HG03378 (cell line): ENCODE measurements at regions not wholly inside any gene's neighbourhood (a gene's known extent, or its start where the extent isn't known, plus 50 kb on each side); places are given as distances from the start of the nearest gene placed in this dataset.

ENCODE experiments used
- ATAC-seq: cut with Tn5 transposase; IDR thresholded peaks from one replicate; pipeline ENCODE4 v1.9.1; 2021; ENCODE audit warnings: mild to moderate bottlenecking, moderate library complexity; ENCODE audit not compliant: unreplicated experiment

GRCh38 chr14:40204441-40205175 is 772.4 kb upstream of the FBXO33 start:
- ATAC-seq = no peak

DNA sequence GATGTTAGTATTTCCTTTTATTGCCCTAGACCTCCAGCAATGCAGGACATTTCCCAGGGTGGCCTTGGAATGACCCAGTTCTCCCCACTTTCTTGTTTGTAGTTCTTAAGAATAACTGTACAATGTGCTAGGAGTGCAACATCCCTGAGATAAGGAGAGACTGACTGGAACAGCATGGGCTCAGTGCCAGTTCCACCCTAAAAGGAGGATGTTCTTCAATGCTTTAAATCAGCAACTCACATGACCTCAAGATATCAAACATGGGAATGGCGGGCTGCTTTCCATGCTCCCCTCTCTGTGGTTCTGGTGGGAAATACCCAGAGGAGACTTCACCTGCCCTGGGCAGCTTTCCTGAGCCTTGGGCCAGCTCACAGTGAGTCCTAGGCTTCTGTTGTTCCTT is 766.9 kb upstream of the FBXO33 start:
- ATAC-seq = no peak

GRCh38 chr14:40197344-40197743 is 765.1 kb upstream of the FBXO33 start:
- no peak for ATAC-seq

DNA sequence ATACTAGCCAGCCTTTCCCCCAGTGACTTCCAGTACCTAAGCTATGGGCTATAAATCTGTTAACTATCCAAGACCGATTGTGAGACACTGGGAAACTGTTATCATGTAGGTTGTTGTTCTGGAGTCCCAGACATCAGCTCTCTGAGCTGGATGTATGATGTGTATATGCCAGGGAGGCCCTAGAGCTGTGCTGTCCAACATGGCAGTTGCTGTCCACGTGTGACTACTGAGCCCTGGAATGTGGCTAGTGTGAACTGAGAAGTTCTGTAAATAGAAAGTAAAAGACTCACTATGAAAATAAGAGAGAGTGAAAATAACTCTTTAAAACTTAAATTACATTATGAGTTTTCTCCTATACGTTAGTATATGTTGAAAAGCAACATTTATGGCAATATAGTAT is 755.8 kb upstream of the FBXO33 start:
- no peak for ATAC-seq

- no peak for ATAC-seq
Observed at GRCh38 chr14:40164083-40164482, 731.9 kb upstream of the FBXO33 start.

GRCh38 chr14:40139657-40140056 is 707.4 kb upstream of the FBXO33 start:
- ATAC-seq = no peak

DNA sequence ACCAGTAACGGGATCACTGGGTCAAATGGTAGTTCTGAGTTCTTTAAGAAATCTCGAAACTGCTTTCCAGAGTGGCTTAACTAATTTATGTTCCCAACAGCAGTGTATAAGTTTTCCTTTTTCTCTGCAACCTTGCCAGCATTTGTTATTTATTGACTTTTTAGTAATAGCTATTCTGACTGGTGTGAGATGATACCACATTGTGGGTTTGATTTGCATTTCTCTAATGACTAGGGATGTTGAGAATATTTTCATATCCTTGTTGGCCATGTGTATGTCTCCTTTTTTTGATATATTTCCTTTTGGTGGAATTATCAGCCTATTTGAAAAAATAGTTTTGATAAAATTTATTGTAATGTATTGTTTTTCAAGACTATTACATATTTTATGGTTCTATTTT is 701.2 kb upstream of the FBXO33 start:
- ATAC-seq = no peak

DNA sequence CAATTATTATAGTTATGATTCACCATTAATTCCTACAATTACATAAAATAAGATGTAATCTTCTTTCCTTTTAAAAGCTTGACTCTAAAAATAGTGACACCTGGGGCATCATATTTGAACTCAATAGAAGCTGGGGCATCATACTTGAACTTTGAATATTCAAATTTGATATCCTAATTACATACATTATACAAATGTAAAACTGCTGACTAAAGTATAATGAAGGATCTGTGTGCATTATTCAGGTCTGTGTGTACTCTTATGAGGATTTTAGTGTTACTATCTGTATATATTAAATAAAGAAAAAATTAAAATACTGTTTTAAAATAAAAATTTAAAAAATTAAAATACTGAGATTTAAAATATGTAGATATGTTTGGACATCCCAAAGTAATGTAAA is 696.9 kb upstream of the FBXO33 start:
- ATAC-seq = no peak

DNA sequence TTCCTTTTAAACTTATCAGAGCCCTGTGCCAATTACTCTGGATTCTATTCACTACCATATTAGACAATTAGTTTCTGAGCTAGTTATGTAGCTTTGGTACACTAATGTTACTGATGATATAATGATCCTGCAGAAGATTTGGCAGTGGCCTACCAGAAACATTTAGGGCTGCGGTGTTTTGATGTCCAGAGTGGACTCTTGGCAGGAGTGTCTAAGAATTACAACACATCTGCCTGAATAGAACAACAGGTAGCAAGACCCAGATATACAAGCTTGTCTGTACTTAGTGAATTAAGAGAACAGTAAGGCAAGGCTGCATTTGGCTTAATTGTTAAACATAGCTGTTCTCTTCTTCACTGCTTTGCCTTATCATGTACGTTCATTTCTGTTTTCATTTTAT is 691.6 kb upstream of the FBXO33 start:
- ATAC-seq = no peak

DNA sequence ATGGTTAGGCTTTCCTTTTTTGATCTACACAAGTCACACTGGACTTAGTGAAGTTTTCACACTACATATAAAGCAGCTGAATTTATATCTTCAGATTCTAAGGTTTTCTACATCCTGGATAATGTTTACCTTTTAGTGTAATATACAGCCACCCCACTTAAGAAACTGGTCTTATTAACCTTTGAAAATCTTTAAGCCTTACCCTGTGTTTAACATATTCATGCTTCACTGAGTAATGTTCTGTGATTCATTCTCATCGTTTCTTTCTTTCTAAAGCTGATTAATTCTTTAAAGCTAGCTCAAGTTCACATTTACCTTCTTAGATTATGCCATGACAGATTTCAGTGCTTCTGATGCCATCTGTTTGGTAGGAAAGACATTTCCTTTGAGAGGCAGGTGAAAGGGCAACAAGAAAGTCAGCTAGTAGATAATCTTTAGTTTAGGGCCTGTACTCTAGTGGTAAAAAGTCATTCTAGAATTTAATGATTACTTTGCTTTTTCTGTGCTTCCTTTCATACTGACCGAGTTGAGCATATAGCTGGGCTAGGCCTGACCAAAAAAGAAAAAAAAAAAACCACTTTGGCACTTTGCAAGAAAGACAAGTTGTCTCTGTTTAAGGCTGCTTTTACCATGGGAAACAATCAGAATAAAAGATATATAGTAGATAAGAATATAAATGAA is 690.9 kb upstream of the FBXO33 start:
- ATAC-seq = no peak

GRCh38 chr14:40119765-40120164 is 687.5 kb upstream of the FBXO33 start:
- no peak for ATAC-seq

GRCh38 chr14:40119321-40119720 is 687.1 kb upstream of the FBXO33 start:
- ATAC-seq = no peak

DNA sequence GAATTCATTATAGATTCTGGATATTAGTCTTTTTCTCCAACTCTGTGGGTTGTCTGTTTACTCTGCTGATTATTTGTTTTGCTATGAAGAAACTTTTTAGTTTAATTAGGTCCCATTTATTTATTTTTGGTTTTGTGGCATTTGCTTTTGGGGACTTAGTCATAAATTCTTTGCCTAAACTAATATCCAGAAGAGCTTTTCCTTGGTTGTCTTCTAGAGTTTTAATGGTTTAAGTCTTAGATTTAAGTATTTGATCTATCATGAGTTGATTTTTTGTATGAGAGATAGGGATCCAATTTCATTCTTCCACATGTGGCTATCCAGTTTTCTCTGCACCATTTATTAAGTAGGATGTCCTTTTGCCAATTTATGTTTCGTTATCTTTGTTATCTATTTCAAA is 683.4 kb upstream of the FBXO33 start:
- no peak for ATAC-seq

GRCh38 chr14:40113671-40114070 is 681.4 kb upstream of the FBXO33 start:
- ATAC-seq = no peak

DNA sequence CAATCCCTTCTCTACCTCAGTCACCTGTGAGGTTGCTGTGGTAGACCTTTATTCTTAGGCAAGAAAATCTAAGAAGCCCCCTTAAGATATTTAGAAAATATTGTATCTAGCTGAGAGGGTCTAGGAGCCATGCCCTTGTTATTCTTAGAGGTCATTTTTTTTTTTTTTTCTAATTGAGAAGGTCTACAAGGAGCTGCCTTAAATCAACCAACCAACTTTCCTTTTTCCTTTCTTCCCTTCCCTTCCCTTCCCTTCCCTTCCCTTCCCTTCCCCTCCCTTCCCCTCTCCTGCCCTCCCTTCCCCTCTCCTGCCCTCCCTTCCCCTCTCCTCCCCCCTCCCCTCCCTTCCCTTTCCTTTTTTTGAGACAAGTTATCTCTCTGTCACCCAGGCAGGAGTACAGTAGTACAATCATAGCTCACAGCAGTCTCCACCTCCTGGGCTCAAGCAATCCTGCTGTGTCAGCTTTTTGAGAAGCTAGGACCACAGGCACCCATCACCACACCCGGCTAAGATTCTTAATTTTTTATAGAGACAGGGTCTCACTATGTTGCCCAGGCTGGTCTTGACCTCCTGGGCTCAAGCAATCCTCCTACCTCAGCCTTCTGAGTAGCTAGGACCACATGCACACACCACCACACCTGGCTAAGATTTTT is 668.4 kb upstream of the FBXO33 start:
- ATAC-seq = no peak

DNA sequence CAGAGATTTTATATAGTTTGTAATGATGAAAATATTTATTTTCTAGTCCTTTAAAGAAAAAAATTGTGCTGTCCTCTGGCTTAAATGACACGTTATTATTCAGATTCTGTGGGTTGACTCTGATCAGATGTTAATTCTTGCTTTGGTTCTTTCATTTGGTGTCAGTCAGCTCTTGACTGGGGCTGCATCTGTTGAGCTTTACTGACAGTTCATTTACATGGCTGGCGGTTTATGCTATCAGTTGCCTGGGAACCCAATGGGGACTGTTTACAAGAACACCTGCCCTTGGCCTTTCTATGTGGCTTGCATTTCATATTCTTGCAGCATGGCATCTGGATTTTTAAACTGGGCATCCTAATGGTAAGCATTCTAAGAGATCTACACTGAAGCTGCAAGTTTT is 667.1 kb upstream of the FBXO33 start:
- no peak for ATAC-seq

GRCh38 chr14:40098468-40098867 is 666.2 kb upstream of the FBXO33 start:
- ATAC-seq = no peak

DNA sequence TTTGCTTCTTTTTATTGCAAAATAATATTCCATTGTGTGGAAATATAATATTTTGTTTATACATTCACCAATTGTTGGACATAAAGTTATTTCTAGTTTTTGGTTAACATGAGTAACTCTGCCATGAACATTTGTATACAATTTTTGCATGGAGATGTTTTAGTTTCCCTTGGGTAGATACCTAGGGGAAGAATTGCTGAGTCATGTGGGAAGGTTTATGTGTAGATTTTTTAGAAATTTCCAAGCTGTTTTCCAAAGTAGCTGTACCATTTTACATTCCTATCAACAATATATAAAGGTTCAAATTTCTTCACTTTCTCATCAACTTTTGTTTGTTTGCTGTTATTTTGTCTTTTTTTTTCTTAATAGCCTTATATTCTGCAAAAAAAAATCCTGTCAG is 664.7 kb upstream of the FBXO33 start:
- no peak for ATAC-seq

- ATAC-seq = no peak
Observed at GRCh38 chr14:40093800-40094199, 661.6 kb upstream of the FBXO33 start.

GRCh38 chr14:40074169-40074568 is 641.9 kb upstream of the FBXO33 start:
- no peak for ATAC-seq

DNA sequence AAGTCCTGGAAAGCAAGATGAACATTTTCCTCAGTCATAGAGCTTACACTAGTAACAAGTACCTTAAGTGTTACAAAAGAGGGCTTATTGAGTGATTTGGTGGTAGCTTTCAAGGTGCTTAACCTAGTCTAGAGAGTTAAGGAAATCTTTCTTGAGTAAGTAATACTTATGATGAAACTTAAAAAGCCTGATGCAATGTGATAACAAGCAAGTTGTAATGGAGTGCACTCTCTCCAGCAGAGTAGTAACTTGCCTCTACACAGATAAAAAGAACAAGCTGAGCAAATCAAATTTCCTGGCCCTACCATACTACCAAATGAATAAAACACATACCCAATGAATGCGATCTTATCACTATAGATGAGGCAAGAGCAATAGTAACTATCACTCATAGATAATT is 639.9 kb upstream of the FBXO33 start:
- ATAC-seq = no peak
